Choroid plexus epithelial cell (primary cell): ENCODE measurements at regions not wholly inside any gene's neighbourhood (a gene's known extent, or its start where the extent isn't known, plus 50 kb on each side); places are given as distances from the start of the nearest gene placed in this dataset.

Experiments used
- DNase-seq: peaks from one replicate; pipeline ENCODE4 v3.0.0-alpha.2; 2010; ENCODE audit warnings: low read depth
- H3K4me3 ChIP-seq: 2 replicates; pipeline ENCODE4 v1.5.1; 2011; ENCODE audit warnings: low read depth, mild to moderate bottlenecking, control low read depth, low read length, moderate library complexity
- CTCF ChIP-seq: conservative IDR thresholded peaks from 2 replicates; pipeline ENCODE4 v1.5.1; 2011; ENCODE audit warnings: low read depth, mild to moderate bottlenecking, control low read depth, inconsistent platforms, low read length, moderate library complexity

- no peak for TF ChIP-seq CTCF
- H3K4me3 ChIP-seq = no peak overlapping the region
- DNase-seq = no peak
Observed at GRCh38 chr13:27367570-27367969, 56.8 kb upstream of the GTF3A start.

DNA sequence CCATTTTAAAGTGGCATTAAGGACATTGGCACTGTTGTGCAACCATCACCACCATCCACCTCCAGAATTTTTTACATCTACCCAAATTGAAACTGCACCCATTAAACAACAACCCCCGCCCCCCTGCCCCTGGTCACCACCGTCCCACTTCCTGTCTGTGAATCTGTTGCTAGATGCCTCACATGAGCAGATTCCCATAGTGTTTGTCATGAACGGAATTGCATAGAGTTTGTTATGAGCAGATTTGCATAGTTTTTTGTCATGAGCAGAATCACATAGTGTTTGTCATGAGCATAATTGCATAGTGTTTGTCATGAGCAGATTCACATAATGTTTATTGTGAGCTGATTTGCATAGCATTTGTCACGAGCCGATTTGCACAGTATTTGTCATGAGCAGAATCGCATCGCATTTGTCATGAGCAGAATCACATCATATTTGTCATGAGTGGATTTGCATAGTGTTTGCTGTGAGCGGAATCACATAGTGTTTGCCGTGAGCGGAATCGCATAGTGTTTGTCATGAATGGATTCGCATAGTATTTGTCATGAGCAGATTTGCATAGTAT is 54.0 kb upstream of the GTF3A start:
- DNase-seq = no peak
- H3K4me3 ChIP-seq = no peak overlapping the region
- TF ChIP-seq CTCF = no peak

DNA sequence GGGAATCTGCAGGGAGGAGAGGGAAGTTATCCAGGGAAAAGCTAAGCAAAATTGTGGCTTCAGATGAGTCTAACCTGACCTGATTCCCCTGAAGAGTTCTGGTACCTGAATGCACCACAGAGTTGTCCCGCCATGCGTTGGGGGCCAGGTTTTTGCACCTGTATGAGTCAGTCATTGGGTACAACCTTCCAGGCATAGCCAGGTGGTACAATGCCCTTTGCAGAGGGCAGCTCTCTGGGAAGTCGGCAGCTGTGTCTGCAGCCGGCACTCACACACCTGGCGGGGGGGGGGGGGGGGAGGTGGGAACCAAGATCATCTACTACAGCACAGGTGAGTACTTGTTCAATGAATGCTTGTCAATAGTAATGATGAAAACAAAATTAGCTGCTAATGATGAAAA is 52.5 kb upstream of the GTF3A start:
- H3K4me3 ChIP-seq = no peak overlapping the region
- no peak for TF ChIP-seq CTCF
- DNase-seq = no peak

GRCh38 chr13:27372896-27373295 is 51.5 kb upstream of the GTF3A start:
- TF ChIP-seq CTCF = no peak
- no peak overlapping the region for H3K4me3 ChIP-seq
- no peak for DNase-seq

DNA sequence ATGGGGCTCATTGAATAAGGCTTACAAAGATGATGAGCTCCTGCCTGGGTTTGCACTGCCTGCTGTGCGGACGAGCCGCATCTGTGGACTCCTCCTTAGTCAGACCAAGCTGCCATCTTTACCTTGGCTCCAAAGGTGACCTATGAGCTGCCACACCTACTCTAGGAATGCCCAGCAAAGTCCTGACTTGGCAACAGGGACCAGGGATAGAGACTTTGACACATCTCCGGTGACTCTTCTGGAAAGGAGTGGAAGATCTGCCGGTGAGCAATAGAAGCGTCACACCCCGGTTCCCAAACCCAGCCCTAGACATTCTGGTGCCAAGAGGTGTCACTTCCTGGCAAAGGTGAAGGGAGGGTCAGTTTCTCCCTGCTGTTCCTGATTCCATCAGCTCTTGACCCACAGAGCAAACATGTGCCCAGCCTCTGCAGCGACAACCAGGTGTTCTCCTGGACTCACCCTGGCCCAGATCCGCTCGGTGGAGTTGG is 50.2 kb upstream of the GTF3A start:
- H3K4me3 ChIP-seq = no peak overlapping the region
- TF ChIP-seq CTCF = no peak

More for the DNA sequence above, 50.2 kb upstream of the GTF3A start:
- no peak for DNase-seq
